OCI-LY3 (cell line): ENCODE measurements at regions not wholly inside any gene's neighbourhood (a gene's known extent, or its start where the extent isn't known, plus 50 kb on each side); places are given as distances from the start of the nearest gene placed in this dataset.

Source experiments
- EZH2phosphoT487 ChIP-seq: fragments of 200-600 bp; shearing (Covaris generic); IDR thresholded peaks from 2 replicates; pipeline ENCODE4 v1.6.1; 2018; ENCODE audit warnings: antibody characterized with exemption, mixed run types, low read depth
- TF ChIP-seq, protein P1 (sequence below): fragments of 200-600, 300-600 bp; sonication (generic); IDR thresholded peaks from 2 replicates; pipeline ENCODE4 v1.5.1; 2014; ENCODE audit warnings: antibody characterized with exemption, low read length, low read depth

GRCh38 chr11:130719220-130719915 is 196.9 kb downstream of the SNX19 start:
- TF ChIP-seq, protein P1, sequence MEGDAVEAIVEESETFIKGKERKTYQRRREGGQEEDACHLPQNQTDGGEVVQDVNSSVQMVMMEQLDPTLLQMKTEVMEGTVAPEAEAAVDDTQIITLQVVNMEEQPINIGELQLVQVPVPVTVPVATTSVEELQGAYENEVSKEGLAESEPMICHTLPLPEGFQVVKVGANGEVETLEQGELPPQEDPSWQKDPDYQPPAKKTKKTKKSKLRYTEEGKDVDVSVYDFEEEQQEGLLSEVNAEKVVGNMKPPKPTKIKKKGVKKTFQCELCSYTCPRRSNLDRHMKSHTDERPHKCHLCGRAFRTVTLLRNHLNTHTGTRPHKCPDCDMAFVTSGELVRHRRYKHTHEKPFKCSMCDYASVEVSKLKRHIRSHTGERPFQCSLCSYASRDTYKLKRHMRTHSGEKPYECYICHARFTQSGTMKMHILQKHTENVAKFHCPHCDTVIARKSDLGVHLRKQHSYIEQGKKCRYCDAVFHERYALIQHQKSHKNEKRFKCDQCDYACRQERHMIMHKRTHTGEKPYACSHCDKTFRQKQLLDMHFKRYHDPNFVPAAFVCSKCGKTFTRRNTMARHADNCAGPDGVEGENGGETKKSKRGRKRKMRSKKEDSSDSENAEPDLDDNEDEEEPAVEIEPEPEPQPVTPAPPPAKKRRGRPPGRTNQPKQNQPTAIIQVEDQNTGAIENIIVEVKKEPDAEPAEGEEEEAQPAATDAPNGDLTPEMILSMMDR, result no peak
- TF ChIP-seq EZH2phosphoT487, result no peak
